NB4 (cell line): ENCODE measurements at regions not wholly inside any gene's neighbourhood (a gene's known extent, or its start where the extent isn't known, plus 50 kb on each side); places are given as distances from the start of the nearest gene placed in this dataset.

ENCODE experiments used
- MYC ChIP-seq: IDR thresholded peaks from 2 replicates; pipeline ENCODE4 v1.6.1; 2011; ENCODE audit warnings: low read depth, low read length
- POLR2A ChIP-seq: IDR thresholded peaks from 2 replicates; pipeline ENCODE4 v1.6.1; 2011; ENCODE audit warnings: mild to moderate bottlenecking; ENCODE audit not compliant: insufficient read length; ENCODE audit errors: extremely low read depth
- TF ChIP-seq, protein P1 (sequence below): IDR thresholded peaks from one replicate; pipeline ENCODE4 v1.5.1; 2012; ENCODE audit warnings: low read depth, low read length
- TF ChIP-seq, protein P2 (sequence below): IDR thresholded peaks from 2 replicates; pipeline ENCODE4 v1.6.1; 2011; ENCODE audit warnings: low read depth, low read length

DNA sequence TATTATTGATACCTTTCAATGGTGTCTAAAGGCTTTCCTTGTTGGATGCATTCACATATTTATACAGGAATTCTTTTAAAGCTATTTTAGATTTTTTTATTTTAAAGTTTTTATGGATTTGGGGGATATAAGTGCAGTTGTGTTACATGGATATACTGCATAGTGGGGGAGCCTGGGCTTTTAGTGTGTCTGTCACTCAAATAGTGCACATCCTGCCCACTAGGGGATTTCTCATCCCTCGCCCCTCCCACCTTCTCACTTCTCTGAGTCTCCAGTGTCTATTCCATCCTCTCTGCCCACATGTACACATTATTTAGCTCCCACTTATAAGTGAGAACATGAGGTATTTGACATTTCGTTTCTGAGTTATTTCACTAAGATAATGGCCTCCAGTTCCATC is 154.0 kb upstream of the MKI67 start:
- no peak for TF ChIP-seq POLR2A
- TF ChIP-seq, protein P1, sequence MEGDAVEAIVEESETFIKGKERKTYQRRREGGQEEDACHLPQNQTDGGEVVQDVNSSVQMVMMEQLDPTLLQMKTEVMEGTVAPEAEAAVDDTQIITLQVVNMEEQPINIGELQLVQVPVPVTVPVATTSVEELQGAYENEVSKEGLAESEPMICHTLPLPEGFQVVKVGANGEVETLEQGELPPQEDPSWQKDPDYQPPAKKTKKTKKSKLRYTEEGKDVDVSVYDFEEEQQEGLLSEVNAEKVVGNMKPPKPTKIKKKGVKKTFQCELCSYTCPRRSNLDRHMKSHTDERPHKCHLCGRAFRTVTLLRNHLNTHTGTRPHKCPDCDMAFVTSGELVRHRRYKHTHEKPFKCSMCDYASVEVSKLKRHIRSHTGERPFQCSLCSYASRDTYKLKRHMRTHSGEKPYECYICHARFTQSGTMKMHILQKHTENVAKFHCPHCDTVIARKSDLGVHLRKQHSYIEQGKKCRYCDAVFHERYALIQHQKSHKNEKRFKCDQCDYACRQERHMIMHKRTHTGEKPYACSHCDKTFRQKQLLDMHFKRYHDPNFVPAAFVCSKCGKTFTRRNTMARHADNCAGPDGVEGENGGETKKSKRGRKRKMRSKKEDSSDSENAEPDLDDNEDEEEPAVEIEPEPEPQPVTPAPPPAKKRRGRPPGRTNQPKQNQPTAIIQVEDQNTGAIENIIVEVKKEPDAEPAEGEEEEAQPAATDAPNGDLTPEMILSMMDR = no peak
- TF ChIP-seq, protein P2, sequence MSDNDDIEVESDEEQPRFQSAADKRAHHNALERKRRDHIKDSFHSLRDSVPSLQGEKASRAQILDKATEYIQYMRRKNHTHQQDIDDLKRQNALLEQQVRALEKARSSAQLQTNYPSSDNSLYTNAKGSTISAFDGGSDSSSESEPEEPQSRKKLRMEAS = no peak
- TF ChIP-seq MYC = no peak
